Urinary bladder (tissue), 3 donors: ENCODE measurements at regions not wholly inside any gene's neighbourhood (a gene's known extent, or its start where the extent isn't known, plus 50 kb on each side); places are given as distances from the start of the nearest gene placed in this dataset.

Experiments
- DNase-seq: peaks from one replicate; pipeline ENCODE4 v3.0.0-alpha.2; 2015; ENCODE audit errors: extremely low spot score
- H3K27ac ChIP-seq: one replicate; pipeline ENCODE4 v1.5.1; 2013; ENCODE audit warnings: low read depth, mild to moderate bottlenecking, moderate library complexity
- H3K36me3 ChIP-seq: one replicate; pipeline ENCODE4 v1.6.1; 2013; ENCODE audit warnings: mild to moderate bottlenecking, moderate library complexity; ENCODE audit not compliant: insufficient read depth
- H3K4me1 ChIP-seq: one replicate; pipeline ENCODE4 v1.6.1; 2013; ENCODE audit warnings: mild to moderate bottlenecking, moderate library complexity; ENCODE audit not compliant: insufficient read depth
- H3K4me3 ChIP-seq: one replicate; pipeline ENCODE4 v1.5.1; 2013; ENCODE audit warnings: low read depth, low read length
- WGBS: extraction: QIAGEN DNeasy Blood & Tissue Kit; methylation state at CpG from one replicate; pipeline ENCODE4 v1.1.7; 2013; 5-methylcytosine and 5-hydroxymethylcytosine counted together
- donor health status: healthy with polysubstance abuse.
- donor health status: healthy.

DNA sequence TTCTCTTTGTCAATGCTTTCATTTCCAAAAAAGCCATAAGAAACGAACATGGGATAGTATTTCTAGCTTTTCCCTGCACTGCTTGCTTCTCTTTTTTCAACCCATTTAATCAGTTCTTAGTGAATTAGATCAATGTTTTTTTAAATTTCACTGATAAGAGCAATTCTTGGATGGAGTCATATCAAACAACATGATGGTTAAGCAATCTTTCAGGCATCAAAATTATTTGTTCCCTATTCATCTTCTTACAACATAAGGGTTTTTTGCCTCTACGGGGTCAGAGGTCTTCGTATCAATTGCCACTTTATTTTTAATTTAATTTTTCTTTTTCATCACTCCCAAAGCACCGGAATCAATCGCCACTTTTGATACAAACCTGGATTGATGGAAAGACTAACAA, 103.8 kb upstream of the RESF1 start:
- DNase-seq: no peak
- H3K4me3 ChIP-seq: no peak overlapping the region
- WGBS: 90% methylated on average over 5 of the region's 5 CpGs
- peaks cover 2% of the 10 kb centered on the region for H3K4me1 ChIP-seq
- no peaks in the 10 kb centered on the region for H3K36me3 ChIP-seq
- H3K27ac ChIP-seq: no peak overlapping the region

DNA sequence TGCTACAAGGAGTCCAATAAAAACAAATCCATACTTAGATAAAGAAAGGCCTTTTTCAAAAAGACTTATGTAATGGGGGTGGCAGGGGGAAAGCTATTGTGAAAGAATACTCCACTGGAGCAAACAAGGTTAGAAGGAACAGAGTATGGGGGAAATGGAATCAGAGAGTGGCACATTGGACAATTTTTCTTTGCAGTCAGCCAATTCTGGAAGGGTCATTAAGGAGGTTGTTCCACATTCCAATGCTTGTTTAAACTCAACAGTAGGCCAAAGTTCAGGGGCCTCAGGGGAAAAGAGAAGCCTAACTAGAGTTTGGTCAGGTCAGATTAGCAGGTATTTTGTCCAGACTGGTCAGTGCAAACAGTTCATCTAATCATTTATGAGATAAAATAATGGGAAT, 105.2 kb upstream of the RESF1 start:
- Histone ChIP-seq H3K4me3 (no peak overlapping the region), H3K27ac (no peak overlapping the region), H3K36me3 (no peaks in the 10 kb centered on the region), H3K4me1 (peaks cover 2% of the 10 kb centered on the region)
- DNase-seq: no peak

- Histone ChIP-seq H3K4me1 (peaks cover 2% of the 10 kb centered on the region), H3K27ac (no peak overlapping the region), H3K36me3 (no peaks in the 10 kb centered on the region), H3K4me3 (no peak overlapping the region)
- DNase-seq: no peak
These were observed 105.7 kb upstream of the RESF1 start for GRCh38 chr12:31853520-31853919.

- DNase-seq: no peak
- WGBS: 70% methylated on average over 3 of the region's 3 CpGs
- Histone ChIP-seq H3K4me3 (no peak overlapping the region), H3K36me3 (no peaks in the 10 kb centered on the region), H3K27ac (no peak overlapping the region), H3K4me1 (peaks cover 2% of the 10 kb centered on the region)
These were observed 108.9 kb upstream of the RESF1 start for GRCh38 chr12:31850268-31850667.

- H3K27ac ChIP-seq: no peak overlapping the region
- H3K36me3 ChIP-seq: no peaks in the 10 kb centered on the region
- no peak for DNase-seq
- no peak overlapping the region for H3K4me3 ChIP-seq
- H3K4me1 ChIP-seq: peaks cover 2% of the 10 kb centered on the region
- 74% methylated on average over 3 of the region's 3 CpGs for WGBS
These were observed 110.0 kb upstream of the RESF1 start for GRCh38 chr12:31849090-31849687.

- H3K4me3 ChIP-seq: no peak overlapping the region
- DNase-seq: no peak
- H3K36me3 ChIP-seq: no peaks in the 10 kb centered on the region
- H3K27ac ChIP-seq: no peak overlapping the region
- H3K4me1 ChIP-seq: no peaks in the 10 kb centered on the region
These were observed 112.8 kb upstream of the RESF1 start for GRCh38 chr12:31846405-31846804.

GRCh38 chr12:31845613-31846322, 113.4 kb upstream of the RESF1 start:
- no peak overlapping the region for H3K4me3 ChIP-seq
- 44% methylated on average over 6 of the region's 6 CpGs for WGBS
- H3K4me1 ChIP-seq: no peaks in the 10 kb centered on the region
- no peaks in the 10 kb centered on the region for H3K36me3 ChIP-seq
- no peak for DNase-seq
- H3K27ac ChIP-seq: no peak overlapping the region

- 78% methylated on average over 6 of the region's 6 CpGs for WGBS
These were observed 114.7 kb upstream of the AMN1 start for GRCh38 chr12:31843398-31844095.

GRCh38 chr12:31837913-31838312, 109.1 kb upstream of the AMN1 start:
- Histone ChIP-seq H3K27ac (no peak overlapping the region), H3K36me3 (no peaks in the 10 kb centered on the region), H3K4me1 (no peaks in the 10 kb centered on the region), H3K4me3 (no peak overlapping the region)
- 94% methylated on average over 3 of the region's 3 CpGs for WGBS
- no peak for DNase-seq

More at GRCh38 chr12:31843398-31844095, 114.7 kb upstream of the AMN1 start:
- no peak overlapping the region for H3K4me3 ChIP-seq
- H3K4me1 ChIP-seq: no peaks in the 10 kb centered on the region
- DNase-seq: no peak
- no peak overlapping the region for H3K27ac ChIP-seq
- H3K36me3 ChIP-seq: no peaks in the 10 kb centered on the region

- Histone ChIP-seq H3K27ac (no peak overlapping the region), H3K4me1 (no peaks in the 10 kb centered on the region)
These were observed 106.6 kb upstream of the AMN1 start for GRCh38 chr12:31835276-31835882.

GRCh38 chr12:31834150-31834549, 105.3 kb upstream of the AMN1 start:
- no peak overlapping the region for H3K27ac ChIP-seq
- no peak overlapping the region for H3K4me3 ChIP-seq
- no peak for DNase-seq
- no peaks in the 10 kb centered on the region for H3K4me1 ChIP-seq
- no peaks in the 10 kb centered on the region for H3K36me3 ChIP-seq
- 95% methylated on average over 7 of the region's 7 CpGs for WGBS

More at GRCh38 chr12:31835276-31835882, 106.6 kb upstream of the AMN1 start:
- 66% methylated on average over 5 of the region's 5 CpGs for WGBS
- Histone ChIP-seq H3K4me3 (no peak overlapping the region), H3K36me3 (no peaks in the 10 kb centered on the region)
- DNase-seq: no peak

DNA sequence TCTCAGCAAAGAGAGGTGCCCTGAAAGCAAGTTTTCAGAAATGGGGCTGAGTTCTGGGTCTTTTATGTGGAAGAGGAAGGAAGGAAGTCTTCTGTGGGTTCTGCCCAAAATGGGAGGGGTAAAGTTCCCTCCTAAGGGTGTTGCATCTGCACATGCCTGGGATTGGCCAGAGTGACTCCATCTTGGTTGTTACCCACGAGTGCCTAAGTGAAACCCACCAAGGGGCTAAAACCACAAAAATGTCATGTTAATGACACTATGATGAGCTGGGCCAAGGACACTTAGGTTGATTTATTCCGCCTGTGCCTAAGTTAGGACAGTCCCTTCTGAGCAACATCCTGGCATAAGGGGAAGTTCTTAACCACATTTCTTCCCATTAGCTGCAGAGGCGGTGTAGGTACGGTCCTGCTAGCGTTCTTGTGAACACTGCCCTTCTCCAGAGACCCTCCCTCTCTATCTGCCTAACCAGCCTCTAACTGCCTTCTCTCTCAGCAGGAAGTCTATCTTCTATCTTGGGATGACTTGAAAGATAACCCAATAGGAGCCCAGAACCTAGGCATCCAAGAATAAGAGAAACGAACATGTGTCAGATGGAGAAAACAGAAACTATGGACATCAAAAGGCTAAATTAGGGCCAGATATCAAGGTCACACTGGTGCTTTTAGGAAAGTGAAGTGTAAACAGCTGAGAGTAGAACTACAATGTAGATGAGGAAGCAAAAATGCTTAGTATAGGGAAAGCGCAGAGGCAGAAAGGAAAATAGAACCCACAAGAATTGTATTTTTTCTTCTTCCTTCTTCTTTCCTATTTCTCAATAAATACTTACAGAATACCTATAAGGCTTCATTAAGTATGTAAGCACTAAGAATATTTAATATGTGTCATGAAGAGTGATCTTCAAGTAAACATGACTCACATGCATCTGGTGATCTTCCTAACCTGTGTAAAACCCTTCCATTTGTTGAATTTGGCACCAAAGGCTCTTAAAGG, 104.2 kb upstream of the AMN1 start:
- H3K27ac ChIP-seq: no peak overlapping the region
- H3K4me3 ChIP-seq: no peak overlapping the region
- H3K36me3 ChIP-seq: no peaks in the 10 kb centered on the region
- H3K4me1 ChIP-seq: no peaks in the 10 kb centered on the region
- 77% methylated on average over 7 of the region's 7 CpGs for WGBS
- no peak for DNase-seq

DNA sequence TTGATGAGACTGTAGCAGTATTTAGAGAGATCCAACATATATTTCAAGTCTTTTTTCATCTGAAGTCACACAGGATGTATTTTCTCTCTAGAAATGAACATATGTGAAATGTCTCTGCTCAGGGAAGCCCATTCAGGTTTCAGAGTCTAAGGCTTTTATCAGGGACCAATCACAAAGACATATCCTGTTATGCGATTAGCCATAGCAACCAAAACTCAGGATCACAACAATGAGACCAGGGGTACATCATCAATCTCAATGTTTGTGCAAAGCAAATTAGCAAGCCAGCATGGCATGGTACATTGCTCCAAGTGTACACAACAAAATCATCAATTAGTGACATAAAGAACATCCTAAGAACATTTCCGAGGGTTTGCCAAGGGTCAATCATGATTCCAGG, 99.2 kb upstream of the AMN1 start:
- WGBS: 82% methylated on average over 2 of the region's 2 CpGs
- H3K27ac ChIP-seq: no peak overlapping the region
- DNase-seq: no peak
- H3K4me1 ChIP-seq: no peaks in the 10 kb centered on the region
- H3K36me3 ChIP-seq: no peaks in the 10 kb centered on the region
- no peak overlapping the region for H3K4me3 ChIP-seq
